ENCODE measurements at regions not wholly inside any gene's neighbourhood (a gene's known extent, or its start where the extent isn't known, plus 50 kb on each side); places are given as distances from the start of the nearest gene placed in this dataset.

- DNase-seq: no peak
Measured at GRCh38 chr15:95957861-95958260, 372.6 kb upstream of the NR2F2 start.

- DNase-seq: no peak
Measured at GRCh38 chr15:95958382-95958781, 372.1 kb upstream of the NR2F2 start.

- no peak for DNase-seq
Measured at GRCh38 chr15:95968856-95969255, 361.6 kb upstream of the NR2F2 start.

GRCh38 chr15:95970326-95970725, 360.2 kb upstream of the NR2F2 start:
- no peak for DNase-seq

GRCh38 chr15:95972041-95972553, 358.4 kb upstream of the NR2F2 start:
- DNase-seq: no peak

- no peak for DNase-seq
Measured at GRCh38 chr15:95972812-95973211, 357.7 kb upstream of the NR2F2 start.

- no peak for DNase-seq
Measured at GRCh38 chr15:95973566-95974256, 356.8 kb upstream of the NR2F2 start.

GRCh38 chr15:95975212-95975611, 355.3 kb upstream of the NR2F2 start:
- DNase-seq: no peak

- DNase-seq: no peak
Measured at GRCh38 chr15:95979286-95979685, 351.2 kb upstream of the NR2F2 start.

GRCh38 chr15:95981209-95981608, 349.3 kb upstream of the NR2F2 start:
- DNase-seq: no peak

- DNase-seq: no peak
Measured at GRCh38 chr15:95987299-95987698, 343.2 kb upstream of the NR2F2 start.

- DNase-seq: no peak
Measured at GRCh38 chr15:95987886-95988573, 342.5 kb upstream of the NR2F2 start.

- no peak for DNase-seq
Measured at GRCh38 chr15:95988574-95988887, 342.0 kb upstream of the NR2F2 start.

GRCh38 chr15:95989392-95989791, 341.1 kb upstream of the NR2F2 start:
- no peak for DNase-seq

- no peak for DNase-seq
Measured at GRCh38 chr15:95990833-95991232, 339.7 kb upstream of the NR2F2 start.

- no peak for DNase-seq
Measured at GRCh38 chr15:95994418-95994817, 336.1 kb upstream of the NR2F2 start.

- DNase-seq: no peak
Measured at GRCh38 chr15:95995375-95996168, 334.9 kb upstream of the NR2F2 start.

GRCh38 chr15:95996494-95996893, 334.0 kb upstream of the NR2F2 start:
- no peak for DNase-seq

- DNase-seq: no peak
Measured at GRCh38 chr15:95998935-95999334, 331.6 kb upstream of the NR2F2 start.

- no peak for DNase-seq
Measured at GRCh38 chr15:96002890-96003859, 327.3 kb upstream of the NR2F2 start.

GRCh38 chr15:96005906-96006305, 324.6 kb upstream of the NR2F2 start:
- DNase-seq: no peak

GRCh38 chr15:96011136-96011535, 319.4 kb upstream of the NR2F2 start:
- no peak for DNase-seq

GRCh38 chr15:96014939-96015338, 315.6 kb upstream of the NR2F2 start:
- DNase-seq: no peak
